HG02678 (cell line): ENCODE measurements at regions not wholly inside any gene's neighbourhood (a gene's known extent, or its start where the extent isn't known, plus 50 kb on each side); places are given as distances from the start of the nearest gene placed in this dataset.
"Not testable (repeated sequence)": the region's sequence is repeated elsewhere in the genome, so short reads cannot be mapped to it uniquely, and the experiment has no call there.

Experiments
- ATAC-seq: cut with Tn5 transposase; IDR thresholded peaks from one replicate; pipeline ENCODE4 v1.9.1; 2021; ENCODE audit warnings: mild to moderate bottlenecking, moderate library complexity; ENCODE audit not compliant: unreplicated experiment

DNA sequence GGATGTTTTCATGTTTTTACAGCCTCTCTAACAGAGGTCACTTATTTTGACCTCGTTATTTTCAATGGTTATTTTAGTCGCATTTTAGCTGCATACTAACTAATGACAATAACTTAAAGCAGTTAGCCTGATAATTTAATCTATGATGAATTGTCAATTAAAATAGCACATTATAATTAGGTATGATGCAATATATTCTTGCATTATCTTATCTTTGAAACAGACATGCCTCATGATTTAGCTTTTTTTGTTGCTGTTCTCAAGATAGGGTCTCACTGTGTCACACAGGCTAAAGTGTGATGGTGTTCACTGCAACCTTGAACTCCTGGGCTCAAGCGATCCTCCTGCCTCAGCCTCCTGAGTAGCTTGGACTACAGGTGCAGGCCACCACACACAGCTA is 126.4 kb downstream of the KBTBD2 start:
- no peak for ATAC-seq

DNA sequence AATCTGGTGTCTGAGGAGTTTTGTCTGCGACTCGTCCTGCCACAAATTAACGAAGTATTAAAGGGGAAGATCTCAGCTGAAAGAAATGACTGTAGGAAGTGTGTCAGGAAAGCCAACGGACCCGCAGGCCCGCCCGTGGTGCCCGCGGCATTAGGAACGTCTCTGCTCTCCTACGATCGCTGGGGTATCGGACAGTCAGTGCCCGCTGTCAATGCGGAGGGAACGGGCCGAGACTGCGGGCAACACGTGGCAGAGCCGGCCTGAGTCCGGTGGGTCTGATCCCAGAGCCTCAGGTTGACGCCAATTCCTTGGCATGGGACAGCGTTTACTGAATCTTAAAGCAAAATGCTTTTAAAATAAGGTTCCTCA is 128.7 kb downstream of the KBTBD2 start:
- no peak for ATAC-seq

DNA sequence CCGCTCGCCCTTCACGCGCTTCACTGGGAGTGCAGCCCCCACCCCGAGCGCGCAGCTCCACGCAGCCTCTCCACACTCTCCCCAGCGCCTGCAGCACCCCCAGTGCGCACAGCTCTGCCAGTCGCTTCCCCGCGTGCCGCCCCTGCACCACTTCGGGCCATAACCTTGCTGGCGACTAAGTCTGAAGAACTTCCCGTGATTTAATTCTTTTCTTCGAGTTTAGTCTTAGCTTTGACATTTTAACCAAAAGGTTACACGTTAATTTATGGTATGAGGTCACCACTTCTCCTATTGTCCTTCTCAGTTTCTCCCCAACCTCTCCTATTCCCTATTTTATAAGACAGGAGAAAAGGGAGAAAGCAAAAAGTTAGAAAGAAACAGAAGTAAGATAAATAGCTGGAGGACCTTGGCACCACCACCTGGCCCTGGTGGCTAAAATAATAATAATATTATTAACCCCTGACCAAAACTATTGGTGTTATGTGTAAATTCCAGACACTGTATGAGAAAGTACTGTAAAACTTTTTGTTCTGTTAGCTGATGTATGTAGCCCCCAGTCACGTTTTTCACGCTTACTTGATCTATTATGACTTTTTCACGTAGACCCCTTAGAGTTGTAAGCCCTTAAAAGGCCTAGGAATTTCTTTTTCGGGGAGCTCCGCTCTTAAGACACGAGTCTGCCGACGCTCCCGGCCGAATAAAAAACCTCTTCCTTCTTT is 129.2 kb downstream of the KBTBD2 start:
- not testable (repeated sequence) for ATAC-seq

DNA sequence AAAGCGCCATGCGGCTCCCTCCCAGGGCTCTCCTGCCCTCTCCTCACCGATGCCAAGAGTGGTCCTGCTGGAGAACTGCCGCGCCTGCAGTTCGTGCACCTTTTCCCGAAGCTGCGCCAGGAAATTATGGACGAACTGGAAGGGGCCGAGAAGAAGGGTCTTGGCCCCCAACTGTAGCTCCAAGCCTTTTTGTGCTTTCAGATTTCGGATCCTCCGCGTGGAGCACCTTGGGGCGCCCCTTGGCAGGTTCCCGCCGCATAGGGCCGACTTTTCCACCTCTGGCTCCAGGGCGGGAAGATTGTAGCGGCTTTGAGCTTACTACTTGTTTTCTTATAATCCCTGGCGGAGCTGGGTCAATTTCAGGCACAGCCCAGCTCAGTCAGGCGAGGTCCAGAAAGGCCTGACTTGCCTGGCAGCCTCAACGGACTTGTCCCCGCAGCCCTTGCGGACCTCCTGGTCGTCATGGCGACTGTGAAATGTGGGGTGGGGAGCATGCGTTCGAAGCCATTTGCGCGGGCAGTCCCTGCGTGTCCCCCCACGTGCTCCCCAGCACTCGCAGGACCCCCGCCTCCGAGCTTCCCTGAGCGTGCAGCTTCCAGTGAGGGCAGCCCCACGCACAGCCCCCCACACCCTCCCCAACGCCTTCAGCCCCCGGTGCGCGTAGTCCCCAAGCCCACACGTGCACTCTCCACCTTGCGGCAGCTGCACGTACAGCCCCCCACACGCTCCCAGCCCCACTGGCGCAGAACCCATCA is 129.9 kb downstream of the KBTBD2 start:
- ATAC-seq: no peak

DNA sequence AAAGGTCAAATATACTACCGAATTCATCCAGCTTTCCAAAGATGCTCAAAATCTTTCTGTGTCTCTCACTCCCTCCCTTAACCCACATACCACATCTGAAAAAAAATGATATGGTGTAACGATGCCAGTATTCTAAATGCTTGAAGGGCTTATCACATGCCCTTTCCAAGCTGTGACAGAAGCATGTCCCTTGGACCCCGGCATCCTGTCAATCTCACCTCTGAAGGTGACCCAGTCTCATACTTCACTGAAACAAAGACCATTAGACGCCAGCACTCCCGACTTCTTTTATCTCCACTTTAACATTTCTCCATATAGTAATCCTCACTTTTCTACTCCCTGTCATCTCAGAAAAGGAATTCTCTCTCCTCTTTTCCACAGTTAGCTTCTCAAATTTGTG is 130.8 kb downstream of the KBTBD2 start:
- not testable (repeated sequence) for ATAC-seq

DNA sequence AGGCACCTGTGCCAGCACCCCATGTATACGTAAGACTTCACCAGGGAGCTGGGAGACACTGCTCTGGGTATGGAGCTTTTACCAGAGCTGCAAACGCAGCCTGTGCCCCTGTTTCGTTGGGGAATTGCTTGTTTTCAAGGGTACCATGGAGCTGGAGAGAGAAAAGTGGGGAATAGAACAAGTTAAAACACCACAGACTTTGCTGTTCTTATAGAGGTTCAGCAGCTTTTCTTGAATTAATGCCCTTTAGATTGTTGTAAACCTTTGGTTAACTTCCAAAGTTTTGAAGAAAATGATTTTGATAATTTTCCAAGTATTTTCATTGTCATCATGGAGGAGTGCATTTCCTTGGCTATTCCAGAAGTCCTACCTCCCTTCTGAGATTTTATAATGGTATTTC is 131.7 kb downstream of the KBTBD2 start:
- not testable (repeated sequence) for ATAC-seq

DNA sequence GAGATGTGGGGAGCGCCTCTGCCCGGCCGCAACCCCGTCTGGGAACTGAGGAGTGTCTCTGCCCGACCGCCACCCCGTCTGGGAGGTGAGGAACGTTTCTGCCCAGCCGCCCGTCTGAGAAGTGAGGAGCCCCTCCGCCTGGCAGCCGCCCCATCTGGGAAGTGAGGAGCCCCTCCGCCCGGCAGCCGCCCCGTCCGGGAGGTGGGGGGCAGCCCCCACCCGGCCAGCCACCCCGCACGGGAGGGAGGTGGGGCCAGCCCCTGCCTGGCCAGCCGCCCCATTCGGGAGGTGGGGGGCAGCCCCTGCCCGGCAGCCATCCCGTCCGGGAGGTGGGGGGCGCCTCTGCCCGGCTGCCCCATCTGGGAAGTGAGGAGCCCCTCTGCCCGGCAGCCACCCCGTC is 137.7 kb downstream of the KBTBD2 start:
- not testable (repeated sequence) for ATAC-seq

DNA sequence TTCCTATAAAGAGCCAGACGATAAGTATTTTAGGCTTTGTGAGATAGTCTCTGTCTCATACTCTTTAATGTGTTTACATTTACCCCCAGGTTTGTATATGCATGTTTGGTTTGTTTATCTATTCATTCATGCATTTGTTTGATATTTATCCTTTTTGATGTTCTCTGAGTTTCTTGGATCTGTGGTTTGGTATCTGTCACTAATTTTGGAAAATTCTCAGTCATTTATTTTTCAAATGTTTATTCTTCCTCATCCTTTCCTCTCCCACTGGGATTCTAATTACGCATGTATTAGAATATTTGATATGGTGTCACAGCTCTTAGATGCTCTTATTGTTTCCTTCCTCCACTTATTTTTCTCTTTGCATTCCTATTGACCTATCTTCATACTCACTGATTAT is 143.2 kb downstream of the KBTBD2 start:
- not testable (repeated sequence) for ATAC-seq

DNA sequence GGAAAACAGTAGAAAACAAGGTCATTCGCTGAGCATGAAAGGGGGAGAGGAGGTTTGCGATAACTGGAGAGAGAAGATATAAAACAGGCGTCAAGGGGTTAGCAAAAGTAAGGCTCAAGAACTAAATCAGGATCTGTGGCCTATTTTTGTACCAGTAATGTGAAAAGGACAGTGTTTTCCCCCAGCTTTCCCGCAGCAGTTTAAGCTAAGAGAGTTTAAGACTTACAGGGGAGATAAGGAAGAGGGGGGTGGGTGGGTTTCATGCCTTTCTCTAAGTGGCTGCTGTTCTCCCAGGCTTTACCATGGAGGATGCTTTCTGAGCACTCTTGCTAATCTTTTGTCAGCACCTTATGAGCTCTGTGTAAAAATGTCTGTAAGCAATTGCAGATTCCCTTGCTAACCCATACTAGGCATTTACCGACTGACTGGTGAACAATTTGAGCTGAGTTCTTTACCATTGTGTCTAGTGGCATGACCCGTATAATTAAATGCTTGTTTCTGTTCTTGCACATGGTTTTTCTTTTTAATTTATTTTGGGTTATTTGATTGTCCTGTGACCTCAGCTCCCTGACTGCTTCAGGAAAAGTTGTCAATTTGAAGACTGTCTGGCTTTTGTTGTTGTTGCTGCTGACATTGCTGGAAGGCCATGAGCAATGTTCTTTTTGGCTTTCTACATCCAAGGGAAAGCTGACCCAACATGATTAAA is 144.0 kb downstream of the KBTBD2 start:
- ATAC-seq: not testable (repeated sequence)

DNA sequence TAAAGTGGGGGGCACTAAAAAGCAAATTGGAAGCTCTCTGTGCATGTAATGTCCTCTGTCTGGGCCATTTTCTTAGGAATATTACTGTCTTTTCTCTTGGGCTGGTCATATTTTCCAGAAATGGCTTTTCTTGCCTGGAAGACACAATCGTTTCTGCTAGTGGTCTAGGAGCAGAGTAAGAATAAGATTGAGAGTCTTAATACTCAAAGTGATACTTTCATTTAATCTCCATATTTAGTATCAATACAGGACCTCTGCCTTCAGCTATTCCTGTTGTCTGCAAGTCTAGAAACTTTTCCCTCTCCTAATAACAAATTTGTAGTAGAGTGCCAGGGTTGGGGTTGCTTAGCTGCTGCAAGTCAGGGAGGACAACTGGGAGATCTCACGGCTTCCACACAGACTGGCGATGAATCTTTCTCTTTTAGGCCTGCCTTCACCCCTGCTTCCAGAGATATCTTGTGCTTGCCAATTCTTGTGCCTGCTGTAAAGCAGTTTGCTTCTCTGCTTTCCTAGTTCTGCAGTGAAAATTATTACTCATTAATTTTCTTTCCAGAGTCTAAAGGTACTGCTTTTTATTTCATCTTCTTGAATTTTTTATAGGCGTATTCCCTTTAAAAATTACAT is 149.6 kb downstream of the KBTBD2 start:
- ATAC-seq: not testable (repeated sequence)

DNA sequence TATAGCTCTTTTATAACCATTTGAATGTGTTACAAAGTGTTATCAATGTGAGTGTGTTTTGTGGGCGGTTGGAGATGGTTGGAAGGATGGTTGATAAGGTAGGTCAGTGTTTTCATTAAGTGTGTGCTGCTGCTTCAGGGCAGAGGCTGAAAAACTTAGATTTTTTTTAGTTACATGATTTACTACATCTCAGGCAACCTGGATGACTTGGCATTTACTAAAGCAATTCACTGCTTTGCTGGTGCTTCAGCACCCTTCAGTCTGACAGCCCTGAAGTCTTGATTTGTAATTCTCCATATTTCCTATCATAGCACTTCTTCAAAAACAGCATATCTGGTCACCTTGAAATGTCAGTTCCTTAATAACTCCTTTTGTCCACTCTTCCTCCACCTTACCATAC is 151.8 kb downstream of the KBTBD2 start:
- ATAC-seq: not testable (repeated sequence)

DNA sequence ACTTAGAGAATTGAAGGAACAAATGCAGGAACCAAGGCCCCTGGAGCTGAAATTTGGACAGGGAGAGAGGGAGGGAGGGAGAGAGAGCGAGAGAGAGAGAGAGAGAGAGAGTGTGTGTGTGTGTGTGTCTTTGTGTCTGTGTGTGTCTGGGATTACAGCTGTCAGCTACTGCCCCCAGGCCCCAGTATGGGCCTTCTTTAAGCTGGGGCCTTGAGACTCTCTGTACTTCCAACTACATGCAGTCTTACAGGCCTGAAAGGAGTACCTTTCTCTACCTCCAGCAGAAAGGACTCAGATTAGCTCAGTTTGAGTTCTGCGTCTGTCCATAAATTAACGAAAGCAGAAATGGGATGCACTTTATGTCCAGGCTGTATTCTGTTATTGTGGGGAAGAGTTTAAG is 153.2 kb downstream of the KBTBD2 start:
- ATAC-seq: not testable (repeated sequence)

DNA sequence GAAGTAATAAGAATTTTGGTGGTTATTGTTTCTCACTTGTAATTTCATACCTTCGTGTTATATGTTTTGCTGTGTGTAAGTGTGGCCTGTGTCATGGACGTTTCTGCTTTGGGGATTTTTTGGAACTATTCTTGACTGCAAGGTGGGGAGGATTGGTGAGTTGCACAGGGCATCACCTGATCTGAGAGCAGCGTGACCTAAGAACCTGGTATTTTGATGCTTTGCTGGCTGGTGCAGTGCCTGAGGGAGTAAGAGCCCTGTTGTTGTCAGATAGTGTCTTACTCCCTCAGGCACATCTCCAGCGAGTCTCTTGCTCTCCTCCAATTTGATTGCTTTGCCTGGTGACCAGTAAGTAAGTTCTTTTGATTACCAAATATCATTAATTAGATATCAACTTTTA is 158.8 kb downstream of the KBTBD2 start:
- not testable (repeated sequence) for ATAC-seq

DNA sequence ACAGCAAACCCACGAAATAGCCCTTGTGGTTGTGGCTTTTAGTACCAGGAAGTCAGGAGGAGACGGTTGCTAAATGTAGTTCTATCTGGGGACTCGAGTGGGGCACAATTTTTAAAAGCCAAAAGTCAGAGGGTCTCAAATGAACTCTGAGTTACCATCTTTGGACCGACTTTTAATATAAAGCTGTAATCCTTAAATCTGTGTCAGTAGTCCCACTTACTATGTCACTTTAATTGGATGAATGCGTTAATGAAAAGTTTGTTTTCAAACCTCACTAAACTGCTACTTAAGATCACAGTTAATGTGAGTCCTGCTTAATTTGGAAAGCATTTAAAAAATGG is 162.3 kb downstream of the KBTBD2 start:
- ATAC-seq: not testable (repeated sequence)

DNA sequence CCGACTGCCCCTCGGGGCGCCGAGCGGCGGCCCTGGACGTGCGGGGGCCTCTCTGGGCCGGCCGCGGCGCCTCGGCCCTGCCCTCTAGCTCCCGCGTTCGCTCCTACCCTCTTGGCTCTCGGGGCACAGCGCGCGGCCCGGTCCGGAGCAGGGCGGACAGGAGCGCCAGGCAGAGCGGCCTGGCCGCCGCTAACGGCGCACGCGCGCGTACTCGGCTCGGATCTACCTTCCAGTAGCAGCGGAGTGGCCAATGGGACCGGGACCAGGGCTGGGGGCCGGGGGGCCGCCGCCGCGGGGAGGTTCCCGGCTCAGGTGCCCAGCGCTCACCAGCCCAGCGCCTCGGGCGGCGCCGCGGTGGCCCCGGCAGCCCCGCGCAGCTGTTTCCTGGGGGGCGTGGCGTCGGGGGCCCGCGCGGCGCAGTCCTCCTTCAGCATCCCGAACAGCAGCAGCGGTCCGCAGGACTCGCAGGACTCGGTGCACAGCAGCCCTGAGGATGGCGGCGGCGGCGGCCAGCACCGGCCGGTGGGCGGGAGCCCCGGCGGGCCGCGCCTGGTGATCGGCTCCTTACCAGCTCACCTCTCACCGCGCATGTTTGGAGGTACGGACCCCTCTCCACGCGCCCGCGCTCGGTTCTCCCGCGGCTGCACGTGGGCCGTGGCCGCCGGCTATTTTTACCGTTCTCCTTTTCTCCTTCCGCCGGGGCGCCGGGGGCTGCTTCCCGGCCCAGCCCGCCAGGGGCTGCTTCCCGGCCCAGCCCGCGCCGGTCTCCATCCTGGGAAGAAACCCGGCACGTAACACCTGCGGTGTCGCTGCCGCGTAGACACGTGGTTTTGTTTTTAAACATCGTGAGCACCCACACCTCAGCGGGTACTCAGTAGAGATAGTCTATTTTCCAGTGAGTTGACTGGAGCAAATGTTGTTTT is 162.9 kb downstream of the KBTBD2 start:
- ATAC-seq: peak; percentile 77

DNA sequence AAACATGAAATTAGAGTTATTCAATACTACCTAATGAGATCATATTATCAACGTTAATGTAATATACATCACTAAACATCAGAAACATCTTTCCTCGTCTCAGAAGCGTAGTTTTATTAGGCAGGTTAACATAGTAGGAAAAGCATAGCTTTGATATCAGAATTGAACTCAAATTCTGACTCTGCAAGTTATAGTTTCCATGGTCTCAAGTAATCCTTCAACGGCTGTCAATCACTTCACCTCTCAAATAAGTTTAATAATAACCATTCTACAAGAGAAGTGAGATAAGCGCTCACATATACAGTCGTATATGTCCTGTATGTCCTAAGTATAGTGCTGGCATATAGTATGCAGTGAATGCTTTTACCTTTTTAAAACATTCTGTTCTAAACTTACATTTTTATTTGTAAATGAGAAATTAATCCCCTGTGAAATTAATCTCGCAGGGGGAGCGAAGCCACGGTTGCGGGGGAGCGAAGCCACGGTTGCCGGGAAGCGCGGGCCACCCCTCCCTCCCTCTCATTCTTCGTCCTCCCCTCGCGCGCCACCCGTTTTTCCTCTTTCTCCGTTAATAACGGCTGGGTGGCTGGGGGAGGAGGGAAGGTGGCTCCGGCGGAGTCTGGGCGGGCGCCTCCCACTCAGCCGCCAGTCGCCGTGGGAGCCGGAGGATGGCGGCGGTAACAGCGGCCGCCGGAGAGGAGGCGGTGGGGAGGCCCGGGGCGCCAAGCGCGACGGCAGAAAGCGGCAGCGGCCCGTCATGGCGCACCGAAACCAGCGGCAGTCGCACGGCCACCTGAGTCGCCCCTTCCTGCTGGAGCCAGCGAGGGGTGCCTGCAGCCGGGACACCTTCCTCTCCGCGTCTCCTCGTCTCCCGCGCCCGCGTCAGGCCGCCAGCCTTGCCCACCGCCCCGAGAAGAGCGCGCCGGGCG is 163.8 kb downstream of the KBTBD2 start:
- ATAC-seq: peak; percentile 56

DNA sequence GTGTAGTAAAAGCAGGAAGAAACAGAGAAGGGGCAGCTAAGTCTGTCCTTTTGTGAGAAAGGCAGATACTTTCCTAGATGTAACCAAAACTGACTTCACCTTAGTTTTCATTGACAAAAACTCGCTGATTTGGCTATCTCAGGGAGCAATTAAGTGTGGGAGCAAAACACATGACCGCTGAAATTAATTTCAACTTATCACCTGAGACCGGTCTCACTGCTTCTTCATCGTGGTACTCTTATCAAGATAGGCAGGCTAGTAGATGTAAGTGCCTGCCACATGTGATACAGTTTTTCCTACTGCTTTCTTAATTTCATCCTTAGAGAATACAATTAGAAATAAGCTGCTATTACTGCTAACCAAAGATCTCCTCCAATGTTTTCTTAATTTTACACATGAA is 168.7 kb downstream of the KBTBD2 start:
- ATAC-seq: not testable (repeated sequence)

DNA sequence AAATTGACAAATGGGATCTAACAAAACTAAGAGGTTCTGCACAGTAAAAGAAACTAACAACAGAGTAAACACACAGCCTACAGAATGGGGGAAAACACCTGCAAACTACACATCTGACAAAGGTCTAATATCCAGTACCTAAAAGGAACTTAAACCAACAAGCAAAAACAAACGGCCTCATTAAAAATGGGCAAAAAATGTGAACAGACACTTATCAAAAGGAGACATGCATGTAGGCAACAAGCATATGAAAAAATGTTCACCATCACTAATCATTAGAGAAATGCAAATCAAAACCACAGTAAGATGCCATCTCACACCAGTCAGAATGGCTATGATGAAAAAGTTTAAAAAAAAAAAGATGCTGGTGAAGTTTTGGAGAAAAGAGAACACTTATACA is 197.4 kb downstream of the KBTBD2 start:
- no peak for ATAC-seq
